Cardiac septum (tissue), 1 donor: ENCODE measurements at regions not wholly inside any gene's neighbourhood (a gene's known extent, or its start where the extent isn't known, plus 50 kb on each side); places are given as distances from the start of the nearest gene placed in this dataset.

Experiments used
- DNase-seq: peaks from one replicate; pipeline ENCODE4 v3.0.0-alpha.2; 2020; ENCODE audit warnings: low spot score
- intact Hi-C: fragments of 100-400 bp; cut with DNase I; formaldehyde crosslinking; loops from one replicate; pipeline ENCODE4 v1.14.0; 2022
- donor health status: DM: no; HTN: no; CAD: no.

- DNase-seq, result no peak
- intact Hi-C loops, result no loop called here
Measured at GRCh38 chr13:73635166-73635787, 498.9 kb downstream of the KLF12 start.

DNA sequence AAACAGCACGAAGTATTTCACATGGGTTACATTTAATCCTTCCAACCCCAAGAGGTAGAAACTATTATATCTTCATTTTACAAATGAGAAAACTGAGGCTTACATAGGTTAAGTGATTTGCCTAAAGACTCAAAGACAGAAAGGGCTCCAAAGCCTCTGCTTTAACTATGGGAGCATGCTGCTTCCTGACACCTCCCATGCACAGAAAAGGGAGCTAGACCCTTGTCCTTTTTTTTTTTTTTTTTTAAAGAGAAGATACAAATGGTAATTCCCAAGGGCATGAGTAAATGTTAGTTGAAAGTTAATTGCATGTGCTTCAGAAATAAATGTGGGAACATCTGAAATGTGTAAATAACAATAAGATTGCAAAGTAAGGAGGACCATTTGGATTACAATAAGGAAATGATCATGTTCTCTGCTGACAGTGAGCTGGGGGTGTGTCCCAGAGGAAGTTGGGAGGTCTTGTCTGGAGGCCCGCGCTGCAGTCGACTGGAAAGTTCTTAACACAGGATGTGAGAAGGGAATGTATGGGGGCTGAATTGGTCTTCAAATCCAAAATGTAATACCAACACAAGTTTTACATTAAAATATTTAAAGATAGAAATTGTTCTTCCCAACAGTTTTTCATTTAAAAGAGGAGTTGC, 500.3 kb downstream of the KLF12 start:
- no peak for DNase-seq
- intact Hi-C loops, result no loop called here

DNA sequence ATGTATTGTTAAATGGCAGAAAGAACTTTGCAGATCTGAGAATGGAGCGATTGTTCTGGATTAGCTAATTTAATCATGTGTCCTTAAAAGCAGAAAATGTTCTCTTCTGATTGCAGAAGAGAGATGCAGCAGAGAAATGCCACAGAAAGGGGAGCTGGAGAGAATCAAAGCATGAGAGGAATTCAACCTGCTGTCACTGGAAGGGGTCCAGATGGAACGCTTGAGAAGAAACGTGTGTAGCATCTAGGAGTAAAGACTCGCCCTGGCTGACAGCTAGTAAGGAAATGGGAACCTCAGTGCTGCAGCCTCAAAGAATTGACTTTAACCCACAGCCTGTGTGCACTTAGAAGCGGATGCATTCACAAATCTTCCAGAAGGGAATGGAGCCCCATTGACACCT, 502.8 kb downstream of the KLF12 start:
- no peak for DNase-seq
- intact Hi-C loops, result no loop called here

GRCh38 chr13:73625562-73626339, 508.5 kb downstream of the KLF12 start:
- intact Hi-C loops, result no loop called here
- DNase-seq, result no peak

DNA sequence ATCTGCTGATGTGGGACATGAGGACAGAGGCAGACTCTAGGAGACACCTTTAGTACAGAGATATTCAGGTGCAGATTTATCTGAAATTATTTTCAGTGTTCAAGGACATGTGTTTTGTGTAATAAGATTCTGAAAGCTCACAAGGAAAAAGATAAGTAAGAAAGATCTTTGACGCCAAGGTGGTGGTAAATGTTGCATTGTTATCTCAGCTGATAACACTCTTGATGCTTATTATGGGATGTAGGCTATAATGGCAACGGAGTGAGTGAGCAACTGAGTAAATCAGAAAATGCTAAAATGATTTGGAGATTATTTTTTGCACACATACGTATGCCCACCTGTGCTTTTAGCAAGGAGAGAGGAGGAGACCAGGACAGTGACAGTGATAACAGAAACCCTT, 510.9 kb downstream of the KLF12 start:
- no peak for DNase-seq
- intact Hi-C loops, result no loop called here

- no peak for DNase-seq
- intact Hi-C loops, result no loop called here
Measured at GRCh38 chr13:73622381-73622780, 511.8 kb downstream of the KLF12 start.

DNA sequence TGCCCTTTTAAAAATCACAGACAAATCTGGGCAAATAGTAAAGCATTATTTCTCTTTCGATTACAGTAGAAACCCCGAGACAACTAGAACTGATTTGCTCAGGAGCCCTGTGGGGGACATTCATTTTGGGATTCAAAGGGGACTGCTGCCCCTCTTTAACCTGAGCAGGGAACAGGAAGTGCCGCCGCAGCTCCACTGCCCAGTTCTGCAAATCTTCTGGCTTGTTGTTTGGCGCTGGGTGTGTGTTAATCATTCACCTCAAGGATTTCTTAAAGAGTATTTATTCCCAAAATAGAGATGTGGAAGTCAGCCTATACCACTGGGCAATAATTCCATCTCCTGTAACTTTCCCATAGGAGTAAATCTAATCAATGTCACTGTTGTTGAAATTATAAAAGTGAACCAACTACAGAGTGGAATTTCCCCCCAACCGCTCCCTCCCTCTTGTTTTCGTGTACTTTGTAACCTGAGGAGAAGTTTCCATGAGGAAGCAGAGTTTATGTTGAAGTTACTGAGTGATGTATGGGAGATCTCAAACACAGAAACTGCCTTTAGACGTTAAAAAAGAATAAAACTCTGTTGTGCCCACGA, 515.8 kb downstream of the KLF12 start:
- intact Hi-C loops, result no loop called here
- DNase-seq, result no peak

DNA sequence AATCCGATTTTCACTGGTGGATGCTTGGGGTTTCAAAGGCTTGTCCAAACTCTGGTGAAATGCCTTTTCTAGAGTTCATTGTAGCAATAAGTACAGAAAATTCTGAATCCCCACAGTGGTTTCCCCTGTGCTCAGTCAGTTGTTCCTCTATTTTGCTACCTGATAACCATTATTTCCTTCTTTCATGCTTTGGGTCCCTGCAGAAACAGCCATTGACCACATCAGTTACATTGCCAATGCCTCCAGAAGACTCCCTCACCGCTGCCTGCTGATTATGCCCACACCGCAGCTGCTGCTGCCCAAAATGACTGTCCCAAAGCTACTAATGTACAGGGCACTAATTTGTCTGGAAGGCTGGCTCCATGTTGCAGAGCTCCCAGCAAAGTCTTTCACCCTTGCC, 517.3 kb downstream of the KLF12 start:
- intact Hi-C loops, result no loop called here
- DNase-seq, result no peak

GRCh38 chr13:73610799-73611592, 523.2 kb downstream of the KLF12 start:
- DNase-seq, result no peak
- intact Hi-C loops, result no loop called here

GRCh38 chr13:73608711-73609485, 525.3 kb downstream of the KLF12 start:
- DNase-seq, result no peak
- intact Hi-C loops, result no loop called here

- intact Hi-C loops, result no loop called here
- DNase-seq, result no peak
Measured at GRCh38 chr13:73608157-73608516, 526.1 kb downstream of the KLF12 start.

DNA sequence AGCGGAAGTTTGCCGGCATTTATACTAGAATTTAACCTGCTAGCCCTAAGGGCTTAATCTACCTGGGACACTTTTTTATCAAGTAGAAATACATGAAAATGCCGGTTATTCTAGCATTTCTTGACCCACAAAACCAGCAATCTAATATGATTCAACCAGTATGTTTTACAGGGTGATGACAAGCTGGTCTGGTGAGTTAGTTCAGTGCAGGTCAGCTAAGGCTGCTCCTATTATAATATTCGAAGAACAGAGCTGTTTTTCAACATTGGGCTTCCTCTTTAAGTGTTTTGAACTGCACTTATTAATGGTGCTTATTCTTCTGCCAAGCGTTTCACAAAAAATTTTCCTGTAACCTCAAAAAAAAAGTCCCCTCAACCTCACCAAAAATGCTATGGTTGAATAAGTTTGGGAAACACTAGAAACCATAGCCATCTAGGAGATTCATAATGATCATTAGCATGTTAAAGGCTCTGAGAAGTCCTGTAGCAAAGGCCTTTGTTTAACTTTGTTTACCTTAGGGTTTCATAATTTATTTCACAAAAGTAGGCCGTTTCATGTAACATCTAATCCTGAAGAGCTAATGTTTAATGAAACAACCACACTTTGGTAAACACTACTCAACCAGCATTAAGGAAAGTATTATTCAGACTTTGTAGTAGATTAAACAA, 526.6 kb downstream of the KLF12 start:
- DNase-seq, result no peak
- intact Hi-C loops, result no loop called here

GRCh38 chr13:73603646-73604045, 530.6 kb downstream of the KLF12 start:
- DNase-seq, result no peak
- intact Hi-C loops, result no loop called here

- intact Hi-C loops, result no loop called here
- no peak for DNase-seq
Measured at GRCh38 chr13:73602295-73602694, 531.9 kb downstream of the KLF12 start.

GRCh38 chr13:73601708-73602107, 532.5 kb downstream of the KLF12 start:
- no peak for DNase-seq
- intact Hi-C loops, result no loop called here

GRCh38 chr13:73599232-73600128, 534.7 kb downstream of the KLF12 start:
- intact Hi-C loops, result no loop called here
- DNase-seq, result no peak

DNA sequence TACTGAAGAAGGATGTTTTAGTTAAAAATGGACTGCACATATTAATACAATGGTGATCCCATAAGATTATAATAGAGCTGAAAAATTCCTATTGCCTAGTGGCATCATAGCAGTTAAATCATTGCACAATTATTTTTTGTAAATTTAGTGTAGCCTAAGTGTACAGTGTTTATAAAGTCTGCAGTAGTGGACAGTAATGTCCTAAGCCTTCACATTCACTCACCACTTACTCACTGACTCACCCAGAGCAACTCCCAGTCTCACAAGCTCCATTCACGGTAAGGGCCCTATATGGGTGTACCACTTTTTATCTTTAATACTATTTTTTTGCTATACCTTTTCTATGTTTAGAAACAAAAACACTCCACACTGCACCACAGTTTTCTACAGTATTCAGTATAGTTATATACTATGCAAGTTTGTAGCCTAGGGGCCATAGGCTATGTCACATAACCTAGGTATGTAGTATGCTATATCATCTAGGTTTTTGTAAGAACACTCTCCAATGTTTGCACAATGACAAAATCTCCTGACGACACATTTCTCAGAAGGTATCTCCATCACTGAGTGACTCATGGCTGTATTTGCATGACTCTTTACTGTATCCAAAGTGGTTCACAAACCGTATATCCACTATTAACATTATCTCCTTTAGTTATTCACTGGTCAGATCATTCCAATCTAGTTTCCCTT, 536.0 kb downstream of the KLF12 start:
- no peak for DNase-seq
- intact Hi-C loops, result no loop called here
